Endothelial cell of umbilical vein (primary cell): ENCODE measurements at regions not wholly inside any gene's neighbourhood (a gene's known extent, or its start where the extent isn't known, plus 50 kb on each side); places are given as distances from the start of the nearest gene placed in this dataset.

ENCODE experiments used
- BruUV-seq: library from RNA; stranded (reverse); fragments of 400-500 nt; replicated peaks from 2 replicates; lab custom pipeline; 2021; lab: Mats Ljungman, UMichigan
- CTCF ChIA-PET: fragments of 300-600, 350-600 bp; sonication (Branson Sonifier 250); formaldehyde crosslinking; loops from one replicate; lab custom pipeline; 2021; ENCODE audit warnings: antibody characterized with exemption, inconsistent platforms; lab: Charles Lee
- POLR2A ChIA-PET: fragments of 300-600, 350-600 bp; sonication (Branson Sonifier 250); formaldehyde crosslinking; loops from one replicate; lab custom pipeline; 2021; ENCODE audit warnings: antibody characterized with exemption, inconsistent platforms; lab: Charles Lee
- DNase-seq: peaks from one replicate; pipeline ENCODE4 v3.0.0-alpha.2; 2011; ENCODE audit warnings: low read depth, low spot score
- FAIRE-seq: peaks from 2 replicates; lab custom pipeline; 2011; peaks lifted over from hg19 to GRCh38; lab: Jason Lieb, UNC
- H2AFZ ChIP-seq: 2 replicates; pipeline ENCODE4 v1.6.0; 2012; ENCODE audit warnings: low read depth, low read length, control low read depth, inconsistent platforms
- H3K27ac ChIP-seq: 2 replicates; pipeline ENCODE4 v1.5.1; 2011; ENCODE audit warnings: low read depth, mild to moderate bottlenecking, control low read depth, low read length, moderate library complexity; ENCODE audit not compliant: insufficient read depth
- H3K27me3 ChIP-seq, 2 experiments: 2 replicates each; pipeline versions ENCODE4 v1.6.0 to v1.6.1; 2011; ENCODE audit warnings: low read length in 2 of 2, mixed read lengths in 1 of 2; ENCODE audit not compliant: control insufficient read depth in 2 of 2, insufficient read depth in 2 of 2
- H3K36me3 ChIP-seq, 2 experiments: 2 replicates in 1 of 2; 3 replicates in 1 of 2; pipeline ENCODE4 v1.5.1; 2011; ENCODE audit warnings: low read length in 2 of 2, mild to moderate bottlenecking in 1 of 2, moderate library complexity in 1 of 2; ENCODE audit not compliant: control insufficient read depth in 2 of 2, insufficient read depth in 2 of 2; ENCODE audit errors: extremely low read depth in 1 of 2
- H3K4me1 ChIP-seq: 3 replicates; pipeline ENCODE4 v1.5.1; 2011; ENCODE audit warnings: mild to moderate bottlenecking, low read length; ENCODE audit not compliant: control insufficient read depth, insufficient read depth; ENCODE audit errors: extremely low read depth
- H3K4me2 ChIP-seq: 2 replicates; pipeline ENCODE4 v1.6.1; 2011; ENCODE audit warnings: low read length, control low read depth, mixed read lengths; ENCODE audit not compliant: insufficient read depth
- H3K4me3 ChIP-seq, 3 experiments: fragments of 200-600 bp in 1 of 3; sonication (generic), shearing (Covaris generic) in 1 of 3; replicated peaks in 1 of 3; 2 replicates each; pipeline ENCODE4 v1.5.1; 2011 to 2016; ENCODE audit warnings: control low read depth in 3 of 3, low read length in 3 of 3, mild to moderate bottlenecking in 2 of 3, inconsistent platforms in 1 of 3, low read depth in 1 of 3, moderate library complexity in 1 of 3; ENCODE audit not compliant: insufficient read depth in 1 of 3
- H3K79me2 ChIP-seq: 2 replicates; pipeline ENCODE4 v1.6.0; 2012; ENCODE audit warnings: low read length, inconsistent platforms; ENCODE audit not compliant: control insufficient read depth, insufficient read depth
- H3K9ac ChIP-seq: replicated peaks from 2 replicates; pipeline ENCODE3; 2011; ENCODE audit warnings: low read length, control low read depth; ENCODE audit not compliant: insufficient read depth; ENCODE audit errors: extremely low read depth
- H3K9me1 ChIP-seq: replicated peaks from 3 replicates; pipeline ENCODE4 v1.6.0; 2011; ENCODE audit warnings: mild to moderate bottlenecking, low read length; ENCODE audit not compliant: control insufficient read depth, insufficient read depth; ENCODE audit errors: extremely low read depth
- H3K9me3 ChIP-seq: replicated peaks from 2 replicates; pipeline ENCODE4 v1.5.1; 2012; ENCODE audit warnings: low read length, inconsistent platforms; ENCODE audit not compliant: control insufficient read depth, insufficient read depth
- H4K20me1 ChIP-seq: replicated peaks from 2 replicates; pipeline ENCODE3; 2011; ENCODE audit warnings: mild to moderate bottlenecking, low read length; ENCODE audit not compliant: control insufficient read depth, insufficient read depth; ENCODE audit errors: extremely low read depth
- EZH2 ChIP-seq: IDR thresholded peaks from 2 replicates; pipeline ENCODE4 v1.6.1; 2012; ENCODE audit warnings: borderline replicate concordance, low read depth, mild to moderate bottlenecking, moderate library complexity, low read length, inconsistent platforms; ENCODE audit not compliant: severe bottlenecking
- FOS ChIP-seq: IDR thresholded peaks from 2 replicates; pipeline ENCODE4 v1.6.1; 2011; ENCODE audit warnings: mild to moderate bottlenecking, low read length, moderate library complexity, borderline replicate concordance; ENCODE audit not compliant: insufficient read depth
- GATA2 ChIP-seq: IDR thresholded peaks from 2 replicates; pipeline ENCODE4 v1.7.0; 2011; ENCODE audit warnings: low read depth, mild to moderate bottlenecking, moderate library complexity, mixed read lengths, low read length; ENCODE audit not compliant: insufficient read length, insufficient read depth
- JUN ChIP-seq: IDR thresholded peaks from 2 replicates; pipeline ENCODE4 v1.6.1; 2011; ENCODE audit warnings: borderline replicate concordance, low read depth; ENCODE audit not compliant: insufficient read length, insufficient read depth
- MYC ChIP-seq: IDR thresholded peaks from one replicate; pipeline ENCODE4 v1.6.1; 2011; ENCODE audit warnings: mild to moderate bottlenecking, low read depth, low read length
- POLR2A ChIP-seq: IDR thresholded peaks from 2 replicates; pipeline ENCODE4 v1.6.1; 2012; ENCODE audit warnings: low read depth, mild to moderate bottlenecking, control low read depth, low read length
- POLR2AphosphoS5 ChIP-seq: IDR thresholded peaks from 2 replicates; pipeline ENCODE4 v1.6.1; 2012; ENCODE audit warnings: low read depth, mild to moderate bottlenecking, control low read depth, low read length, moderate library complexity; ENCODE audit not compliant: insufficient read depth
- dilution Hi-C: fragments of 300-500 bp; cut with MboI; formaldehyde crosslinking; loops from one replicate; pipeline ENCODE4 v1.15.0; 2019; ENCODE audit warnings: low sequenced_read_pairs; ENCODE audit not compliant: extremely low pct_ligation_motif_present
- intact Hi-C: fragments of 100-400 bp; cut with micrococcal nuclease; formaldehyde crosslinking; loops from one replicate; pipeline ENCODE4 v1.10.0; 2022
- TF ChIP-seq, protein P1 (sequence below), 2 donors: IDR thresholded peaks; 1 replicate in 1 of 2; 2 replicates in 1 of 2; pipeline ENCODE4 v1.5.1; 2011; ENCODE audit warnings: low read length in 2 of 2, mild to moderate bottlenecking in 2 of 2, moderate library complexity in 2 of 2, control low read depth in 1 of 2, inconsistent platforms in 1 of 2, low read depth in 1 of 2; ENCODE audit not compliant: insufficient read depth in 1 of 2; ENCODE audit errors: extremely low read depth in 1 of 2
- TF ChIP-seq, protein P2 (sequence below): IDR thresholded peaks from 2 replicates; pipeline ENCODE4 v1.6.1; 2011; ENCODE audit not compliant: insufficient read depth, insufficient read length

DNA sequence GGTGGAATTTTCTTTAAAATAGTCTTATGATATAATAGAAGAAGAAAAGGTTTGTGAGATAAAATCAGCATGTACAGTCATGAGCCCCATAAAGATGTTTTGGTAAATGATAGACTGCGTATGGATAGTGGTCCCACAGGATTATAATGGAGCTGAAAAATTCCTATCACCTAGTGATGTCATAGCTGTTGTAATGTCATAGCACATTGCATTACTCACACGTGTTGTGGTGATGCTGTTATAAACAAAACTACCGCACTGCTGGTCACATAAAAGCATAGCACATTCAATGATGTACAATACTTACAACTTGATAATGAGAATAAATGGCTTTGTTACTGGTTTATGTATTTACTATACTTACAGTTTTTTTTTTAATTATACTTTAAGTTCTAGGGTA is 715.2 kb upstream of the HTR2C start:
- no TSS peak for BruUV-seq
- no peaks in the 10 kb centered on the region for H3K79me2 ChIP-seq
- no peak overlapping the region for H3K27ac ChIP-seq
- intact Hi-C loops (no loop called here), dilution Hi-C loops (no loop called here)
- no peak overlapping the region for H2AFZ ChIP-seq
- POLR2A ChIA-PET = no interaction called here
- no peak overlapping the region for H3K4me3 ChIP-seq
- no peaks in the 10 kb centered on the region for H3K27me3 ChIP-seq
- H4K20me1 ChIP-seq = no peaks in the 10 kb centered on the region
- no peak for TF ChIP-seq FOS
- no peak for TF ChIP-seq MYC
- TF ChIP-seq POLR2AphosphoS5 = no peak
- TF ChIP-seq, protein P1, sequence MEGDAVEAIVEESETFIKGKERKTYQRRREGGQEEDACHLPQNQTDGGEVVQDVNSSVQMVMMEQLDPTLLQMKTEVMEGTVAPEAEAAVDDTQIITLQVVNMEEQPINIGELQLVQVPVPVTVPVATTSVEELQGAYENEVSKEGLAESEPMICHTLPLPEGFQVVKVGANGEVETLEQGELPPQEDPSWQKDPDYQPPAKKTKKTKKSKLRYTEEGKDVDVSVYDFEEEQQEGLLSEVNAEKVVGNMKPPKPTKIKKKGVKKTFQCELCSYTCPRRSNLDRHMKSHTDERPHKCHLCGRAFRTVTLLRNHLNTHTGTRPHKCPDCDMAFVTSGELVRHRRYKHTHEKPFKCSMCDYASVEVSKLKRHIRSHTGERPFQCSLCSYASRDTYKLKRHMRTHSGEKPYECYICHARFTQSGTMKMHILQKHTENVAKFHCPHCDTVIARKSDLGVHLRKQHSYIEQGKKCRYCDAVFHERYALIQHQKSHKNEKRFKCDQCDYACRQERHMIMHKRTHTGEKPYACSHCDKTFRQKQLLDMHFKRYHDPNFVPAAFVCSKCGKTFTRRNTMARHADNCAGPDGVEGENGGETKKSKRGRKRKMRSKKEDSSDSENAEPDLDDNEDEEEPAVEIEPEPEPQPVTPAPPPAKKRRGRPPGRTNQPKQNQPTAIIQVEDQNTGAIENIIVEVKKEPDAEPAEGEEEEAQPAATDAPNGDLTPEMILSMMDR (IDR thresholded peaks at IDR 0.05; ENCODE audit: extremely low read depth in 1 of 2, insufficient read depth in 1 of 2, low read depth in 1 of 2, low read length in 2 of 2) = no peak
- TF ChIP-seq GATA2 = no peak
- TF ChIP-seq EZH2 = no peak
- TF ChIP-seq, protein P2, sequence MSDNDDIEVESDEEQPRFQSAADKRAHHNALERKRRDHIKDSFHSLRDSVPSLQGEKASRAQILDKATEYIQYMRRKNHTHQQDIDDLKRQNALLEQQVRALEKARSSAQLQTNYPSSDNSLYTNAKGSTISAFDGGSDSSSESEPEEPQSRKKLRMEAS = no peak
- no peak for TF ChIP-seq JUN
- no peak for TF ChIP-seq POLR2A
- FAIRE-seq (no peak), DNase-seq (no peak)
- no peak overlapping the region for H3K4me2 ChIP-seq
- no peaks in the 10 kb centered on the region for H3K36me3 ChIP-seq
- H3K9me1 ChIP-seq = no peaks in the 10 kb centered on the region
- no peaks in the 10 kb centered on the region for H3K4me1 ChIP-seq
- H3K9me3 ChIP-seq = no peaks in the 10 kb centered on the region
- H3K9ac ChIP-seq = no peak overlapping the region
- CTCF ChIA-PET = no interaction called here
